Ovary (tissue), 7 donors: ENCODE measurements at regions not wholly inside any gene's neighbourhood (a gene's known extent, or its start where the extent isn't known, plus 50 kb on each side); places are given as distances from the start of the nearest gene placed in this dataset.

Experiments
- DNase-seq, 5 donors: peaks; one replicate each; pipeline ENCODE4 v3.0.0-alpha.2; 2019 to 2020
- H3K27ac ChIP-seq, 2 donors: fragments of 200-600 bp; one replicate each; pipeline versions ENCODE4 v1.5.1 to v1.8.0; 2019 to 2022
- H3K27me3 ChIP-seq: fragments of 200-600 bp; one replicate; pipeline ENCODE4 v1.8.0; 2022
- H3K36me3 ChIP-seq: fragments of 200-600 bp; sonication (generic); one replicate; pipeline ENCODE4 v1.5.1; 2019
- H3K4me1 ChIP-seq: one replicate; pipeline ENCODE4 v1.8.1; 2013; ENCODE audit warnings: mild to moderate bottlenecking, moderate library complexity; ENCODE audit not compliant: insufficient read depth
- H3K4me3 ChIP-seq: fragments of 200-600 bp; sonication (generic); one replicate; pipeline ENCODE4 v1.5.1; 2017
- H3K9me3 ChIP-seq, 2 donors: fragments of 200-600 bp in 1 of 2; sonication (generic) in 1 of 2; one replicate each; pipeline versions ENCODE4 v1.5.1 to v1.8.1; 2013 to 2019; ENCODE audit warnings: mild to moderate bottlenecking in 1 of 2, moderate library complexity in 1 of 2
- CTCF ChIP-seq, 3 donors: fragments of 450-650 bp in 2 of 3; fragments of 200-600 bp in 1 of 3; IDR thresholded peaks; one replicate each; pipeline versions ENCODE4 v1.5.1 to v1.8.0; 2016 to 2022; ENCODE audit warnings: antibody characterized with exemption in 3 of 3, mild to moderate bottlenecking in 1 of 3
- EP300 ChIP-seq: sonication (generic); formaldehyde crosslinking; IDR thresholded peaks from one replicate; pipeline ENCODE4 v1.6.1; 2017; ENCODE audit warnings: antibody characterized with exemption
- POLR2A ChIP-seq: fragments of 450-650 bp; IDR thresholded peaks from one replicate; pipeline ENCODE4 v1.6.1; 2017; ENCODE audit warnings: antibody characterized with exemption, mild to moderate bottlenecking, moderate library complexity
- WGBS, 3 donors: extraction: QIAGEN DNeasy Blood & Tissue Kit in 1 of 3; methylation state at CpG; one replicate each; pipeline versions ENCODE4 v1.1.5 to v1.1.7; 2013 to 2017; 5-methylcytosine and 5-hydroxymethylcytosine counted together
- intact Hi-C, 4 donors: fragments of 100-400 bp; cut with DNase I; formaldehyde crosslinking; loops; one replicate each; pipeline versions ENCODE4 v1.11.0 to v1.15.1; 2022 to 2023
- donor health status: DM: no; HTN: no; CAD: no; lungs with moderate emphysema.
- donor health status: DM: no; HTN: no; CAD: no.
- donor health status: Bipolar disorder and iron deficiency.
- donor health status: DM: no; HTN: no; CAD: no.
- donor health status: DM: yes; HTN: yes; CAD: no.

- no peak overlapping the region for H3K4me3 ChIP-seq
- no peaks in the 10 kb centered on the region for H3K27me3 ChIP-seq
- no peaks in the 10 kb centered on the region for H3K36me3 ChIP-seq
- intact Hi-C loops = no loop called here
- H3K27ac ChIP-seq = no peak overlapping the region
- 68 to 81% (median 76%) methylated on average over 5 of the region's 5 CpGs for WGBS, 3 donors
- no peaks in the 10 kb centered on the region for H3K9me3 ChIP-seq
- no peaks in the 10 kb centered on the region for H3K4me1 ChIP-seq
- no peak for TF ChIP-seq EP300
- TF ChIP-seq POLR2A = no peak
- TF ChIP-seq CTCF (IDR thresholded peaks at IDR 0.05) = no peak
- DNase-seq = no peak
Observed at GRCh38 chr5:156009583-156009982, 317.4 kb upstream of the SGCD start.

GRCh38 chr5:156015137-156015536, 311.8 kb upstream of the SGCD start:
- no peak overlapping the region for H3K27ac ChIP-seq
- H3K4me1 ChIP-seq = no peaks in the 10 kb centered on the region
- no peaks in the 10 kb centered on the region for H3K9me3 ChIP-seq
- no peak overlapping the region for H3K4me3 ChIP-seq
- no peak for TF ChIP-seq EP300
- TF ChIP-seq CTCF (IDR thresholded peaks at IDR 0.05) = no peak
- TF ChIP-seq POLR2A = no peak
- no peak for DNase-seq
- H3K27me3 ChIP-seq = no peaks in the 10 kb centered on the region
- intact Hi-C loops = no loop called here
- WGBS, 3 donors = 80 to 89% (median 81%) methylated on average over 1 of the region's 1 CpG
- H3K36me3 ChIP-seq = no peaks in the 10 kb centered on the region

GRCh38 chr5:156019130-156019529, 307.8 kb upstream of the SGCD start:
- Histone ChIP-seq H3K36me3 (no peaks in the 10 kb centered on the region), H3K4me3 (no peak overlapping the region), H3K27me3 (no peaks in the 10 kb centered on the region), H3K4me1 (no peaks in the 10 kb centered on the region), H3K27ac (no peak overlapping the region), H3K9me3 (no peaks in the 10 kb centered on the region)
- 57 to 63% (median 62%) methylated on average over 2 of the region's 2 CpGs for WGBS, 3 donors
- DNase-seq = no peak
- intact Hi-C loops = no loop called here
- TF ChIP-seq EP300 = no peak
- no peak for TF ChIP-seq CTCF (IDR thresholded peaks at IDR 0.05)
- no peak for TF ChIP-seq POLR2A

GRCh38 chr5:156019571-156020180, 307.3 kb upstream of the SGCD start:
- intact Hi-C loops = no loop called here
- no peaks in the 10 kb centered on the region for H3K9me3 ChIP-seq
- 55 to 73% (median 68%) methylated on average over 7 of the region's 7 CpGs for WGBS, 3 donors
- H3K4me3 ChIP-seq = no peak overlapping the region
- TF ChIP-seq CTCF (IDR thresholded peaks at IDR 0.05) (no peak), EP300 (no peak), POLR2A (no peak)
- no peak for DNase-seq
- no peaks in the 10 kb centered on the region for H3K4me1 ChIP-seq
- no peaks in the 10 kb centered on the region for H3K36me3 ChIP-seq
- no peak overlapping the region for H3K27ac ChIP-seq
- H3K27me3 ChIP-seq = no peaks in the 10 kb centered on the region
